ENCODE measurements at regions not wholly inside any gene's neighbourhood (a gene's known extent, or its start where the extent isn't known, plus 50 kb on each side); places are given as distances from the start of the nearest gene placed in this dataset.

GRCh38 chr12:62001424-62001823 is 258.8 kb upstream of the USP15 start:
- no peak for TF ChIP-seq REST (IDR thresholded peaks at IDR 0.05)
- TF ChIP-seq YY1 (IDR thresholded peaks at IDR 0.05), result no peak
- TF ChIP-seq CTCF (IDR thresholded peaks at IDR 0.05; ENCODE audit: low read depth, low read length, missing input control), result no peak
- no peak for TF ChIP-seq TAF1 (conservative IDR thresholded peaks at IDR 0.05)
- TF ChIP-seq MAX (IDR thresholded peaks at IDR 0.05), result no peak
- no peak for TF ChIP-seq EGR1 (IDR thresholded peaks at IDR 0.05; ENCODE audit: low read depth in 2 of 2)
- TF ChIP-seq ZBTB33 (IDR thresholded peaks at IDR 0.05), result no peak
- TF ChIP-seq JUND (IDR thresholded peaks at IDR 0.05), result no peak
